ENCODE measurements at regions not wholly inside any gene's neighbourhood (a gene's known extent, or its start where the extent isn't known, plus 50 kb on each side); places are given as distances from the start of the nearest gene placed in this dataset.

GRCh38 chr13:55087085-55087484 lies 2053.6 kb upstream of the PRR20A start:
- H3K4me1 ChIP-seq (ENCODE audit: control insufficient read depth in 5 of 5, insufficient read depth in 5 of 5, low read length in 5 of 5) = no peaks in the 10 kb centered on the region
- ATAC-seq (ENCODE audit: insufficient read depth, low FRiP score) (no peak), DNase-seq (no peak)
- H3K36me3 ChIP-seq (ENCODE audit: control insufficient read depth in 4 of 4, insufficient read depth in 4 of 4, low read length in 4 of 4) = no peaks in the 10 kb centered on the region
- no peak overlapping the region for H3K27ac ChIP-seq (ENCODE audit: low read depth in 1 of 2, low read length in 1 of 2)
- 79 to 86% methylated on average over 2 of the region's 2 CpGs for WGBS, 2 donors
- H3K27me3 ChIP-seq (ENCODE audit: control insufficient read depth in 3 of 3, insufficient read depth in 3 of 3, low read length in 2 of 3) = no peaks in the 10 kb centered on the region
- peaks cover 0 to 3% (median 0%) of the 10 kb centered on the region in 4 donors for H3K9me3 ChIP-seq (ENCODE audit: control insufficient read depth in 4 of 4, insufficient read depth in 3 of 4, low read length in 3 of 4)
- H3K9ac ChIP-seq (ENCODE audit: insufficient read depth in 1 of 2, low read length in 2 of 2) = no peak overlapping the region
- no peak overlapping the region for H3K4me3 ChIP-seq
- no peak for TF ChIP-seq CTCF (IDR thresholded peaks at IDR 0.05; ENCODE audit: control extremely low read depth, extremely low read depth)

GRCh38 chr13:55090612-55091011 lies 2050.1 kb upstream of the PRR20A start:
- ATAC-seq (ENCODE audit: insufficient read depth, low FRiP score) = no peak

GRCh38 chr13:55091172-55091571 lies 2049.5 kb upstream of the PRR20A start:
- no peak overlapping the region for H3K4me3 ChIP-seq
- H3K9me3 ChIP-seq (ENCODE audit: control insufficient read depth in 4 of 4, insufficient read depth in 3 of 4, low read length in 3 of 4) = peaks cover 0 to 3% (median 0%) of the 10 kb centered on the region in 4 donors
- no peaks in the 10 kb centered on the region for H3K4me1 ChIP-seq (ENCODE audit: control insufficient read depth in 5 of 5, insufficient read depth in 5 of 5, low read length in 5 of 5)
- no peak overlapping the region for H3K27ac ChIP-seq (ENCODE audit: low read depth in 1 of 2, low read length in 1 of 2)
- no peaks in the 10 kb centered on the region for H3K27me3 ChIP-seq (ENCODE audit: control insufficient read depth in 3 of 3, insufficient read depth in 3 of 3, low read length in 2 of 3)
- no peak for ATAC-seq (ENCODE audit: insufficient read depth, low FRiP score)
- no peaks in the 10 kb centered on the region for H3K36me3 ChIP-seq (ENCODE audit: control insufficient read depth in 4 of 4, insufficient read depth in 4 of 4, low read length in 4 of 4)
- no peak for TF ChIP-seq CTCF (IDR thresholded peaks at IDR 0.05; ENCODE audit: control extremely low read depth, extremely low read depth)
- 67 to 74% methylated on average over 1 of the region's 1 CpG for WGBS, 2 donors
- H3K9ac ChIP-seq (ENCODE audit: insufficient read depth in 1 of 2, low read length in 2 of 2) = no peak overlapping the region
- DNase-seq = no peak

More at GRCh38 chr13:55090612-55091011, 2050.1 kb upstream of the PRR20A start:
- no peaks in the 10 kb centered on the region for H3K4me1 ChIP-seq (ENCODE audit: control insufficient read depth in 5 of 5, insufficient read depth in 5 of 5, low read length in 5 of 5)
- no peak overlapping the region for H3K27ac ChIP-seq (ENCODE audit: low read depth in 1 of 2, low read length in 1 of 2)
- no peaks in the 10 kb centered on the region for H3K27me3 ChIP-seq (ENCODE audit: control insufficient read depth in 3 of 3, insufficient read depth in 3 of 3, low read length in 2 of 3)
- H3K9ac ChIP-seq (ENCODE audit: insufficient read depth in 1 of 2, low read length in 2 of 2) = no peak overlapping the region
- H3K9me3 ChIP-seq (ENCODE audit: control insufficient read depth in 4 of 4, insufficient read depth in 3 of 4, low read length in 3 of 4) = peaks cover 0 to 3% (median 0%) of the 10 kb centered on the region in 4 donors
- TF ChIP-seq CTCF (IDR thresholded peaks at IDR 0.05; ENCODE audit: control extremely low read depth, extremely low read depth) = no peak
- H3K4me3 ChIP-seq = no peak overlapping the region
- no peaks in the 10 kb centered on the region for H3K36me3 ChIP-seq (ENCODE audit: control insufficient read depth in 4 of 4, insufficient read depth in 4 of 4, low read length in 4 of 4)
- no peak for DNase-seq

- H3K4me3 ChIP-seq = no peak overlapping the region
- H3K4me1 ChIP-seq (ENCODE audit: control insufficient read depth in 5 of 5, insufficient read depth in 5 of 5, low read length in 5 of 5) = no peaks in the 10 kb centered on the region
- H3K9ac ChIP-seq (ENCODE audit: insufficient read depth in 1 of 2, low read length in 2 of 2) = no peak overlapping the region
- ATAC-seq (ENCODE audit: insufficient read depth, low FRiP score) (no peak), DNase-seq (no peak)
- no peak for TF ChIP-seq CTCF (IDR thresholded peaks at IDR 0.05; ENCODE audit: control extremely low read depth, extremely low read depth)
- peaks cover 0 to 3% (median 0%) of the 10 kb centered on the region in 4 donors for H3K9me3 ChIP-seq (ENCODE audit: control insufficient read depth in 4 of 4, insufficient read depth in 3 of 4, low read length in 3 of 4)
- H3K27me3 ChIP-seq (ENCODE audit: control insufficient read depth in 3 of 3, insufficient read depth in 3 of 3, low read length in 2 of 3) = no peaks in the 10 kb centered on the region
- no peaks in the 10 kb centered on the region for H3K36me3 ChIP-seq (ENCODE audit: control insufficient read depth in 4 of 4, insufficient read depth in 4 of 4, low read length in 4 of 4)
- WGBS, 2 donors = 57 to 75% methylated on average over 1 of the region's 1 CpG
- H3K27ac ChIP-seq (ENCODE audit: low read depth in 1 of 2, low read length in 1 of 2) = no peak overlapping the region
Measured at GRCh38 chr13:55106509-55106908, 2034.2 kb upstream of the PRR20A start.

All from lung (tissue), 11 donors.